ENCODE measurements at regions not wholly inside any gene's neighbourhood (a gene's known extent, or its start where the extent isn't known, plus 50 kb on each side); places are given as distances from the start of the nearest gene placed in this dataset.

DNA sequence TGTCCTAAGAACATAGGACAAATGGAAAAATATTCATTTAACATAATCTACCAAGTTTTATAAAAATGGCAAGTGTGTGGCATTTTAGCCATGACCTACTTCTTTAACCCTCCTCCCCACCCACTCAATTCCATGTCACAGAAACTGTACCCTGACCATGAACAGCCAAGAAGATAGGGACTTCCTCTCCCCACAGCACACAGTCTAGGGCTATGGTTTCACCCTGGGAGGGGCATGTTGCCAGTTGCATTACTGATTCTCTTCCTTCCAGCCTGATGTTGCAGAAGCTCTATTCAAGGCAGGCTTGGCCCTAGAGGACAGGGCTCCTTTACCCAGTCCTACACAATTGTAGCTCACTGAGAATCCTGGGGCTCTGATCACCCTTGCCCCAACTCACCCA is 153.6 kb upstream of the KLF7 start:
- Histone ChIP-seq H3K4me1 (ENCODE audit: control insufficient read depth in 4 of 4, insufficient read depth in 4 of 4, low read length in 3 of 4) (peaks cover 0 to 7% (median 2%) of the 10 kb centered on the region in 4 donors), H3K36me3 (ENCODE audit: control insufficient read depth in 4 of 4, insufficient read depth in 3 of 4, low read depth in 1 of 4, low read length in 3 of 4) (no peaks in the 10 kb centered on the region), H3K27me3 (ENCODE audit: control insufficient read depth in 4 of 4, insufficient read depth in 4 of 4, low read length in 3 of 4) (peaks cover 0 to 17% (median 0%) of the 10 kb centered on the region in 4 donors), H3K4me3 (ENCODE audit: low read depth in 1 of 3, low read length in 3 of 3) (no peak overlapping the region), H3K9ac (ENCODE audit: low read depth in 1 of 2, low read length in 2 of 2) (no peak overlapping the region), H3K9me3 (ENCODE audit: control insufficient read depth in 4 of 4, low read length in 3 of 4) (no peaks in the 10 kb centered on the region), H3K27ac (ENCODE audit: low read depth in 1 of 2, low read length in 2 of 2) (no peak overlapping the region)
- no peak for DNase-seq (ENCODE audit: low spot score)
- TF ChIP-seq HNF4G (IDR thresholded peaks at IDR 0.05) (no peak), JUND (IDR thresholded peaks at IDR 0.05) (no peak), GABPA (IDR thresholded peaks at IDR 0.05 in 1 of 2, conservative IDR thresholded peaks at IDR 0.05 in 1 of 2) (no peak), FOXA1 (IDR thresholded peaks at IDR 0.05) (no peak), RAD21 (IDR thresholded peaks at IDR 0.05) (no peak), RXRA (IDR thresholded peaks at IDR 0.05) (no peak), HNF4A (conservative IDR thresholded peaks at IDR 0.05) (no peak), YY1 (IDR thresholded peaks at IDR 0.05) (no peak), NR2F2 (IDR thresholded peaks at IDR 0.05) (no peak), TAF1 (conservative IDR thresholded peaks at IDR 0.05) (no peak), EGR1 (IDR thresholded peaks at IDR 0.05; ENCODE audit: low read depth in 2 of 2) (no peak), SP1 (IDR thresholded peaks at IDR 0.05) (no peak)
- TF ChIP-seq, protein P1, sequence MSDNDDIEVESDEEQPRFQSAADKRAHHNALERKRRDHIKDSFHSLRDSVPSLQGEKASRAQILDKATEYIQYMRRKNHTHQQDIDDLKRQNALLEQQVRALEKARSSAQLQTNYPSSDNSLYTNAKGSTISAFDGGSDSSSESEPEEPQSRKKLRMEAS (IDR thresholded peaks at IDR 0.05): no peak
- TF ChIP-seq, protein P2, sequence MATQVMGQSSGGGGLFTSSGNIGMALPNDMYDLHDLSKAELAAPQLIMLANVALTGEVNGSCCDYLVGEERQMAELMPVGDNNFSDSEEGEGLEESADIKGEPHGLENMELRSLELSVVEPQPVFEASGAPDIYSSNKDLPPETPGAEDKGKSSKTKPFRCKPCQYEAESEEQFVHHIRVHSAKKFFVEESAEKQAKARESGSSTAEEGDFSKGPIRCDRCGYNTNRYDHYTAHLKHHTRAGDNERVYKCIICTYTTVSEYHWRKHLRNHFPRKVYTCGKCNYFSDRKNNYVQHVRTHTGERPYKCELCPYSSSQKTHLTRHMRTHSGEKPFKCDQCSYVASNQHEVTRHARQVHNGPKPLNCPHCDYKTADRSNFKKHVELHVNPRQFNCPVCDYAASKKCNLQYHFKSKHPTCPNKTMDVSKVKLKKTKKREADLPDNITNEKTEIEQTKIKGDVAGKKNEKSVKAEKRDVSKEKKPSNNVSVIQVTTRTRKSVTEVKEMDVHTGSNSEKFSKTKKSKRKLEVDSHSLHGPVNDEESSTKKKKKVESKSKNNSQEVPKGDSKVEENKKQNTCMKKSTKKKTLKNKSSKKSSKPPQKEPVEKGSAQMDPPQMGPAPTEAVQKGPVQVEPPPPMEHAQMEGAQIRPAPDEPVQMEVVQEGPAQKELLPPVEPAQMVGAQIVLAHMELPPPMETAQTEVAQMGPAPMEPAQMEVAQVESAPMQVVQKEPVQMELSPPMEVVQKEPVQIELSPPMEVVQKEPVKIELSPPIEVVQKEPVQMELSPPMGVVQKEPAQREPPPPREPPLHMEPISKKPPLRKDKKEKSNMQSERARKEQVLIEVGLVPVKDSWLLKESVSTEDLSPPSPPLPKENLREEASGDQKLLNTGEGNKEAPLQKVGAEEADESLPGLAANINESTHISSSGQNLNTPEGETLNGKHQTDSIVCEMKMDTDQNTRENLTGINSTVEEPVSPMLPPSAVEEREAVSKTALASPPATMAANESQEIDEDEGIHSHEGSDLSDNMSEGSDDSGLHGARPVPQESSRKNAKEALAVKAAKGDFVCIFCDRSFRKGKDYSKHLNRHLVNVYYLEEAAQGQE (IDR thresholded peaks at IDR 0.05): no peak
- TF ChIP-seq, protein P3, sequence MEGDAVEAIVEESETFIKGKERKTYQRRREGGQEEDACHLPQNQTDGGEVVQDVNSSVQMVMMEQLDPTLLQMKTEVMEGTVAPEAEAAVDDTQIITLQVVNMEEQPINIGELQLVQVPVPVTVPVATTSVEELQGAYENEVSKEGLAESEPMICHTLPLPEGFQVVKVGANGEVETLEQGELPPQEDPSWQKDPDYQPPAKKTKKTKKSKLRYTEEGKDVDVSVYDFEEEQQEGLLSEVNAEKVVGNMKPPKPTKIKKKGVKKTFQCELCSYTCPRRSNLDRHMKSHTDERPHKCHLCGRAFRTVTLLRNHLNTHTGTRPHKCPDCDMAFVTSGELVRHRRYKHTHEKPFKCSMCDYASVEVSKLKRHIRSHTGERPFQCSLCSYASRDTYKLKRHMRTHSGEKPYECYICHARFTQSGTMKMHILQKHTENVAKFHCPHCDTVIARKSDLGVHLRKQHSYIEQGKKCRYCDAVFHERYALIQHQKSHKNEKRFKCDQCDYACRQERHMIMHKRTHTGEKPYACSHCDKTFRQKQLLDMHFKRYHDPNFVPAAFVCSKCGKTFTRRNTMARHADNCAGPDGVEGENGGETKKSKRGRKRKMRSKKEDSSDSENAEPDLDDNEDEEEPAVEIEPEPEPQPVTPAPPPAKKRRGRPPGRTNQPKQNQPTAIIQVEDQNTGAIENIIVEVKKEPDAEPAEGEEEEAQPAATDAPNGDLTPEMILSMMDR (IDR thresholded peaks at IDR 0.05; ENCODE audit: low read depth, low read length, missing input control): no peak
- TF ChIP-seq, protein P4, sequence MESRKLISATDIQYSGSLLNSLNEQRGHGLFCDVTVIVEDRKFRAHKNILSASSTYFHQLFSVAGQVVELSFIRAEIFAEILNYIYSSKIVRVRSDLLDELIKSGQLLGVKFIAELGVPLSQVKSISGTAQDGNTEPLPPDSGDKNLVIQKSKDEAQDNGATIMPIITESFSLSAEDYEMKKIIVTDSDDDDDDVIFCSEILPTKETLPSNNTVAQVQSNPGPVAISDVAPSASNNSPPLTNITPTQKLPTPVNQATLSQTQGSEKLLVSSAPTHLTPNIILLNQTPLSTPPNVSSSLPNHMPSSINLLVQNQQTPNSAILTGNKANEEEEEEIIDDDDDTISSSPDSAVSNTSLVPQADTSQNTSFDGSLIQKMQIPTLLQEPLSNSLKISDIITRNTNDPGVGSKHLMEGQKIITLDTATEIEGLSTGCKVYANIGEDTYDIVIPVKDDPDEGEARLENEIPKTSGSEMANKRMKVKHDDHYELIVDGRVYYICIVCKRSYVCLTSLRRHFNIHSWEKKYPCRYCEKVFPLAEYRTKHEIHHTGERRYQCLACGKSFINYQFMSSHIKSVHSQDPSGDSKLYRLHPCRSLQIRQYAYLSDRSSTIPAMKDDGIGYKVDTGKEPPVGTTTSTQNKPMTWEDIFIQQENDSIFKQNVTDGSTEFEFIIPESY (IDR thresholded peaks at IDR 0.05): no peak

Measured in liver (tissue), 7 donors.